Fibroblast of peridontal ligament (primary cell): ENCODE measurements at regions not wholly inside any gene's neighbourhood (a gene's known extent, or its start where the extent isn't known, plus 50 kb on each side); places are given as distances from the start of the nearest gene placed in this dataset.

Source experiments
- DNase-seq: peaks from one replicate; pipeline ENCODE4 v3.0.0-alpha.2; 2010; ENCODE audit errors: extremely low read depth

DNA sequence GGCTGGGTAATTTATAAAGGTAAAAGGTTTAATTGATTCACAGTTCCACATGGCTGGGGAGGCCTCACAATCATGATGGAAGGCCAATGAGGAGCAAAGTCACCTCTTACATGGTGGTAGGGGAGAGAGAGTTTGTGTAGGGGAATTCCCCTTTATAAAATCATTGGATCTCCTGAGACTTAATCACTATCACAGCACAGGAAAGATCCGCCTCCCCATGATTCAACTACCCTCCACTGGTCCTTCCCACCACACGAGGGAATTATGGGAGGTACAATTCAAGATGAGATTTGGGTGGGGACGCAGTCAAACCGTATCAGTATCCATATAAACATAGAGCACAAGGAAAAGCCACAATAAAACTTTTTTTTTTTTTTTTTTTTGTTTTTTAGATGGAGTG is 172.6 kb upstream of the PIEZO2 start:
- DNase-seq, result no peak

DNA sequence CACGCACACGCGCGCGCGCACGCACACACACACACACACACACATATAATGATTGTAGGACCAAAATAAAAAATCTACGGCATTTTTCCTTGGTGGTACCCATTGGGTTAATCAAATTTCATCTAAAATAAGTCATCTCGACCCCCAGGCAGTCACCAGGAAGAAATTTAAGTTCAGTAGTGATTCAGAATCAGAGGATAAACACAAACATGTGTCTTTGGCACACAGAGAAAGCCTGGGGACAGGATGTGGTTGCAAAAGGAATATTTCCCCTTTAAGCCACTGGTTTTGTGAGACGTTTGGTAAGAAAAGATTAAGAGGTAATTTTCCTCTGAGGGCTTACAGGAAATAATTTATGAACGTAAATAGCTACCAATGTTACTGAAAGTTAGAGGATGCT is 171.6 kb upstream of the PIEZO2 start:
- peak; percentile 75 for DNase-seq

DNA sequence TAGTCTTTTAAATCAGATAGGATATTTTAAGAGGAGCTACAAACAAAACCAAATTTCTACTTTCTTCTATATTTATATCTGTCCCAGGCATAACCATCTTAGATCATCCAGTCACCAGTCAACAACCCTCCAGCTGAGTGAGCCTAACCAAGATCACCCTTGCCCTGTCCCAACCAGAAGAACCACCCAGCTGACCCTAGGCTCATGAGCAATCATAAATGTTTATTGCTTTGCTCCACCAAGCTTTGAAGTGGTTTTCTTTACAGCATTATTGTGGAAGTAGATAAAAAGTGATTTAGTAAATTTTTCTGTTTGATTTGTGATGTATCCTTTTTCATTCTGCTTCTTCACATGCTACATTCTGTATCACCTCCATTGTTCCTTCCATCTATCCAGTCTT is 167.2 kb upstream of the PIEZO2 start:
- no peak for DNase-seq

DNA sequence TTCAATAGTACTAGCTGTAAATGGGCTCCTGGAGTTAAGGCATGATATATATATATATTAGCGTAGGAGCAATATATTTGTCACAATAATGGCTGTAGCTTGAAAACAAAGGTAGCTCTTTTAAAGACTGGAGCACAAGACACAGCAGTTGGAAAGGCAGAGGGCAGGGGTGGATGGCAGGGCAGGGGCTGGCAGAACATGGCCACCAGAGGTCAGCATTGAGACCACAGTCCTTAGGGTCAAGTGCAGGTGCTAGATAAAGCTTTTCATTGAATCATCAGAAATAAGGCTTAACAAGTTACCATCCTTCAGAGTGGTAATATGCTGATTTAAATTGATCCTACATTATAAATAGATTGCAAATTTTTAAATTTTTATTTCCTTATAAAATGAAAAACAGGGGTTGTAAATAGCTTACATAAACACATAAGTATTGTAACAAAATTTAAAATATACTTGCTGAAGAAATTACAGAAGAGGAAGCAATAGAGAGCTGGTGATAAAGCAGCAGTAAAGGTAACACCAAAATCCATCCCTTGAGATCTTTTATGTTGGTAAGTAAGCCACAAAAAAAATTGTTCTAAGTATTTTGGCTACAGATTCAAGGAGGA is 161.2 kb upstream of the PIEZO2 start:
- peak; percentile 60 for DNase-seq

DNA sequence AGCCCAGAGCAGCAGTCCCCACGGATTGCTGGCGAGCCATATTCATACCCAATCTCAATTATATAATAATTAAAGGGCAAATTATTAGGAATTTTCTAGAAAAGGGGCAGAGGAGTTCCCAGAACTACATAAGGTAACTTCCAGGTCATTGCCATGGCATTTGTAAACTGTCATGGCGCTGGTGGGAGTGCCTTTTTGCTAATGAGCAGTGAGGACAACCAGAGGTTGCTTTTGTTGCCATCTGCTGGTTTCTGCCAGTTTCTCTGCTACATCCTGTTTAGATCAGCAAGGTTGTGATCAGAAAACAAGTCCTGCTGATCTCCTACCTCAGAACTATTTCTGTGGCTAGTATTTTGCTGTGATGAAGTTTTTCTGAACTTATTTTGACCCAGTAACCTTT is 159.8 kb upstream of the PIEZO2 start:
- DNase-seq, result peak; percentile 37

DNA sequence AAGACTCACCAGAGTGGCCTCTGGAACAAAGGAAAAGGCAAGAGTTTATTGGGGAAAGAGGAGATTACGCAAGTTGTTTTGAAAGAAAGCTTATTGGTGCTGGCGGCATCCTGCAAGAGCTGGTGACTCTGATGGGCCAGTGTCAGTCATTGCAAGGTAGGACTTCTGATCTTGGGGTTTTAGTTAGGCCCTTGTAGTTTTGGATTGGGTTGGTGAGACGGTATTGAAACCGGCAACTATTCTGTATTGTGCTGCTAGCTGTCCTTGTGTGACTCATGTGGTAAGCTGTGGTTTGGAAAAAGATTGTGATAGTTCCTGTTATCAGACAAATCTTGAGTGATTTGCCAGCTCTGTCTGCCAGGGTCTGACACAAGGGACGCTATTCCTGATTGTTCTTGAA is 159.1 kb upstream of the PIEZO2 start:
- peak; percentile 41 for DNase-seq

DNA sequence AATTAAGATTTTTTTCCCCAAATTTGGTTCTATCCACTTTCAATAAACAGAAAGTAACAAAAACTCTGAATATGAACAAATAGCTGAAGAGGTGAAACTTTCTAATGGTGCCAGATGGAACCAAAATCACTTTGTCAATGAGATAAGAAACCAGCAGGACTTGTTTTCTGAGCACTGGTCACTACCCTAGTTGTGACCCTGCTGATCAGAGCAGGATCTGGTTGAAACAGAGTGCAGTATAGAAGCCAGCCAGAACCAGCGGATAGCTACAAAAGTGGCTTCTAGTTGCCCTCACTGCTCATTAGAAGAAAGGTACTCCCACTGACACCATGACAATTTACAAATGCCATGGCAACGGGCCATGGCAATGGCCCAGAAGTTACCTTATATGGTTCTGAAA is 158.3 kb upstream of the PIEZO2 start:
- DNase-seq, result no peak

DNA sequence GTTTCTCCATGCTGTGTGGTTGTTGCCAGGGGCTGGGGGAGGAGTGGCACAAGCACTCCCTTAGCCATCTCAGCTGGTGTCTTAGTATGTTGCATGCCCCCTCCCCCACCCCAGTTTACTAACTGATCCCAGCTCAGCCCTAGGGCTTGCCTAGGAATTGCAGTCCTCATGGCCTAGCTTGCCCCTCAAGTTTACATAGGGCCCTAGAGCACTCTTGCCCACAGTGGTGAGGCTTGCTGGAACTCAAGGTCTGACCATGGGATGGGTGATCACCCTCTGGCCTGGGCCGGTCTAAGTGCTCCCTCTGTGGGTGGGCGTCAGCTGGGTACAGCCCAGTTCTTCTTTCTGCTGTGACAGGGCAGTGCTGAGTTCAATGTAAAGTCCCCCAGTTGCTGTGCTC is 156.1 kb upstream of the PIEZO2 start:
- no peak for DNase-seq

DNA sequence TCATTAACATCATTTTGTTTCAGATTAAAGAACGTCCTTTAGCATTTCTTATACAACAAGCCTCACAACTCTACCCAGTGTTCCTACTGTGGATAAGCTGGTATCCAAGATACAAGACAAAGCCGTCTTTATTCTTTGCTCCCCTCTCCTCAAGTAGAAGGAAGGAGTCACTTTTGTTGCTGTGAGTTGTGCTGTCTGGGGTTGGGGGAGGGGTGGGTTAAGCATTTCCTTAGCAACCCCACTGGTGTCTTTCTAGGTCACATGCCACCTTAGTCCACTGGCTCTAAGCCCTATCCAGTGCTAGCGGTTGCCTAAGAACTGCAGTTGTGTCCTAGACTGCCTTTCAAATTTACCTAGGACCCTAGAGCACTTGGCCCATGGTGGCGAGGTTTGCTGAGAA is 155.6 kb upstream of the PIEZO2 start:
- no peak for DNase-seq

DNA sequence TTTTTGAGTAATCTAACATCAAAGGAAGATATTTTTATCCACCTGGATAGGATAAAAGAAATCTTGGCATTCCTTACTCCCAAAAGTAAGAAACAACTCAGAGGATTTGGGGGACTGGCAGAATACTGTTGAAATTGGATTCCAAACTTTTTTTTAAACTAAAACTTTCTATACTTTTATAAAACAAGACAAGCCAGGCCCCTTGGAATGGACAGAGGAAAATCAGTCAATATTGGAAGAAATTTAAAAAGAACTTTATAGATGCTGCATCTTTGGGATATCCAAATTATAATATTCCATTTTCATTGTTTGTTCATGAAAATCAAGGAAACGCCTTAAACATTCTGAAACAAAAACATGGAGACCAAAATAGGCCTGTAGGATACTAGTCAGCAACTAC is 147.6 kb upstream of the PIEZO2 start:
- no peak for DNase-seq

DNA sequence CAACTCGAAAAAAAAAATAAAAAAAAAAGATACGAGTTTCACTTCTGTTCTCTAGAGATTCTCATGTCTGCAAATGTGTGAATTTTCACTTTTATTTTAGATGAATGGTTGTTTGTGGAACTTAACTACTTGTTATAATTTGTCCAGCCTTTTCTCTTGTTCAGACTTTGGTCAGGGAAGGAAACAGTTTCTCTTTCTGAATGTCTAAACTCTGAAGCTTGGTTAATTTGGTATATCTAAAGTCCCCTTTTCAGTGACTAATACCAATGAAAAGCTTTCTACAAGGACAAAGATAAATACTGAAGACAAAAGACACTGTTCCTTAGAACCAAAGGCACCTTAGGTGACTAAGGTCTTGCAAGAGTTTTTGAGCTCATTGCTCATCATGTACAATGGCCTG is 144.4 kb upstream of the PIEZO2 start:
- no peak for DNase-seq

DNA sequence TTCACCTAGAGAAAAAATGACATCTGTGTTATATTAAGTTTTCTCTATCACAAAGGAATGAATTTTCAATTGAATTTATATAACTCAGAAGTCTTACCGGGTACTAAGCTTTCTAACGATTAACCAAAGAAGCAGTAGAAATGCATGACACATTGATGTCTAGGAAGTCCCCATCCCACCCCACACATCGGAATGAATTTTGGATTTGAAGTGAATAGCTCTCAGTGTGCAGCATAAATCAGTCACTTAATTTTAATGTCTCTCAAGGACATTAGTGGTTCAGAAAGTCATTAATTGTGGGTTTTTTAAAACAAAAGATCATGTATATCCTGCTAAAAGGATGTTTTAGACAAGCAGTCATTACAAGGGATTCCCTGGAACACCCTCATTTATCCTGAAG is 141.4 kb upstream of the PIEZO2 start:
- DNase-seq, result no peak

DNA sequence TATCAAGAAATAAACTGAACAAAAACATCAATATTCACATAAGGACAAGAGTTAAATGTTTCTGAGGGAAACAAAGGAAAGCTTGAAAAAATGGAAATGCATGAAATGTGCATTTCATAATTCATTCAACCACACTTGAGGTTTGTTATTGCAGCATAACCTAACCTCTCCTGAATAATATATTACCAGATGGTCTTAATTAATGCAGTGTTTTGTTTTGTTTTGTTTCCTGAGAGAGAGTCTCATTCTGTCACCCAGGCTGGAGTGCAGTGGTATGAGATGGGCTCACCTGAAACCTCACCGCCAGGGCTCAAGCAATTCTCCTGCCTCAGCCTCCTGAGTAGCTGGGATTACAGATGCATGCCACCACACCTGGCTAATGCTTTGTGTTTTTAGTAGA is 139.9 kb upstream of the PIEZO2 start:
- DNase-seq, result no peak

DNA sequence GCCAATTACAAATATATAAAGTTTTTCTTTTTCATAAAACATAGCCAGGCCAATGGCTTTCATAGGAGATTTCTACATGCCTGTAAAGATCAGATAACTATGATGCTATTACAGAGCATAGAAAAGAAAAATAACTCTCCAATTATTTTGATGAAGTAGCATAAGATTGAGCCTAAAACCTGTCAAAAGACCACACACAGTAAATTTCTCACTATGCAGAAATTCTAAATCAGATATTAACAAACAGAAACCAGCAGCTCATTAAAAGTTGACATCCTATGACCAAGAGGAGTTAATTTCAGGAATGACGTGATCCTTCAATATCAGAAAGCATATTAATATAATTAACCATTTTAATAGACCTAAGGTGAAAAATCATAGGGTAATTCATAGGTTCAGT is 139.0 kb upstream of the PIEZO2 start:
- no peak for DNase-seq

DNA sequence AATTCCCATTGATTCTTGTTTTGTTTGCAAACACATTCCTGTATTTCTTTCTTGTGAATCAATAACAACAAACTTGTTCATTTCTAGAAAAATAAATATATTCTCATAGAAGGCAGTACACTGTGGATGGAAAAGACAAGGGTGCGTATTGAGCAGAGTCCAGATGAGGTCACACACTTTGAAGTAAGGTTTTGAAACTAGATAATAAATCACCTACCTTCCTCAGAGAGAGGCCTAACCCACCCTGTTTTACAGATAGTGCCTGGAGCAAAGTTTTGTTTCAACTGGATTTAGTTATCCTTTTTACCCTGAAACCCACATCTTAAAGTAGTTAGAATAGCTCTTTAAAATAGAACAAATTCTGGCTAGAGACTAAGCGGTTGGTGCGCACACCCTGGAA is 137.1 kb upstream of the PIEZO2 start:
- no peak for DNase-seq

DNA sequence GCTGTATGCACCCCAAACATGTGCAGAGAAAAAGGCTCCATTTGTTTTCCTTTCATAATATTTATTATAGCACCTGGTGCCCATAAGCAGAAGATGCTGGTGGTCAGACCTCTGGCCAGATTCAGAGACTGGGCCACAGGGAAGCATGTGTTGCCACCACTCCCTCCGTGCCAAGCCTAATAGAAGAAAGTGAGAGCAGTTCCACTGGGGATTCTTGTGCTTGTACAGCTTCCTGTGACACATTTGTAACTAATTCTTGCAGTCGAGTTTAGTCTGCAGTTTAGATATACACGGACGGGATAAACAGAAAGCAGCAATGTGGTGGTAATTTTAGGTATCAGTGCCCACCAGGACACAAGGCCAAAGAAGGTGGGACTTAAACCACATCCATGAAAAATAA is 135.4 kb upstream of the PIEZO2 start:
- DNase-seq, result no peak

DNA sequence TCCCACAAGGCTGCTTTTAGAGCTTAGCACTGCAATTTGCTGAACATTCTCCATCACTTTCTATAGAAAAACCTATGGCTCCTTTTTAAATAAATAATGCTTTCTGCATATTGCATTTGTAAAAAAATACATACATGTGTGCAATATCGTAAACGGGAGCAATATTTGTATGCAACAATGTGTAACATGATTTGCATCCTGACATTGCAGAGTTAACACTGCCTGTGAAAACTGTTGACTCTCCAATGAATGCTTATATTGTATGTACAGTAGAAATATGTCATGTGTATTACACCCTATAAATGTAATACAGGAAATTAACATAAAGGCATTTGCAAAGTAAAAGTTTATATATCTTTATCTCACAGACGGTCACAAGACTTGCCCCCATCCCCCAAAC is 135.0 kb upstream of the PIEZO2 start:
- no peak for DNase-seq

DNA sequence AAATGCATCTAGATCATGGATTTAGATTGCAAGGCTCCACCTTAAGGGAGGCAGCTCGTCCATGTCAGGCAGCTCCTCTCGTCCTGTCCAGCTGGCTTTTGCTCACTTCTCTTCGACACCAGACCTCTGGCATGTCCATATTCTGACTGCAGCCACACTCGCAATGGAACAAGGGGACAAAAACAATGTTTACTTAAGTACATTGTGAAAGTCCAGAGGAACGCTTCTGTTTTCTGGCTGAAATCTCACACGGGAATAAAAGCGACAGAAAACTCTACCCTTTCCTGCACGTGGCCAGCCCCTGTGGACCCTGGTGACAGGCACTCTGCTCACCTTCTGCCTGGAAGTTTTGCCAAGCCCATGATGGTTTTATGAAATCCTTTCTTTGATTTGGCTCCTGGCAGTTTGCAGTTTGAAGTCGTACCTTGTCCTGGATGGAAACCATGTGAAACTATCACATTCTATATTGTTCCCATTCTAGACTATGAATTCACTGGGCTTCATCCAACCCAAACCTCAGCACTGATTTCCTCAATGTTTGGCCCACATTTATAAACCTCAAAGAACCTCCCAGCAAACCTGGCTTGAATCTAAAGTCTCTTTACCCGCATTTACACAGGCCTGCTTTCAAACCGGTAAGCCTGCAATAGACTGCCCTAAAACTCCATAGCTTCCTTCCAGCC is 134.3 kb upstream of the PIEZO2 start:
- no peak for DNase-seq

DNA sequence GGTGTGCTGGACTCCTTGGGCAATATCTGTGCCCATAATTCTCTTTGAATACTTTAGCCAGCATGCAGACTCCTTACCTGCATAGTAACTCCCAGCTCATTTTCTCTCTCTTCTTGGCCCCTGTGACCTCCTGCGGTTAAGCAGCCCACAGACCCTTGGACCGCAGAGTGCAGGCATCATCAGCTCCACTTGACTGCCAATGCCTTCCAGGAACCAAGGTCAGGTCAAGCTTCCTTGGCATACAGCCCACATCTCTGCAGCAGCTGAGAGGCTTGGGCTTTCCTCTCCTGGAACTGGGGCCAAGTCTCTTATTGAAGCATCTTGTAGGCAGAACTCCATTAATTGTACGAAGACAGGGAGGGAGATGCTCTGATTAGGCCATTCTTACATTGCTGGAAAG is 130.1 kb upstream of the PIEZO2 start:
- no peak for DNase-seq

DNA sequence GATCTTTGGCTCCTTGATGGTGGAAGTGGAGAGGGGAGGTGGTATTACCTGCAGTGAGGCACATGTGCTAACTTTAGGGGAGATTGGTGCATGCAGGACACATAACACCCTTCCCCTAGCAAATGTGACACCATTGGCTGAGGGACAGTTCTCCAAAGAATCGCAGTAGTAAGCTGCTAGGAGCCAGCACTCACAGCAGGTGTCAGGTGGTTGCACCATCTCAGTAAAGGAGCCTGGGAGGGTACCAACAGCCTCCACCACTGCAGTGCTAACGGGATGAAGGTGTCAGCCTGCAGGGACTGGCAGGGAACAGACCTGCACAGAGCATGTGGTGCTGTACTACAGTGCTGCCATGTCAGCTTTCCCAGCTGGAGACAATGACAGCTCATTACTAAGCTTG is 127.3 kb upstream of the PIEZO2 start:
- no peak for DNase-seq

DNA sequence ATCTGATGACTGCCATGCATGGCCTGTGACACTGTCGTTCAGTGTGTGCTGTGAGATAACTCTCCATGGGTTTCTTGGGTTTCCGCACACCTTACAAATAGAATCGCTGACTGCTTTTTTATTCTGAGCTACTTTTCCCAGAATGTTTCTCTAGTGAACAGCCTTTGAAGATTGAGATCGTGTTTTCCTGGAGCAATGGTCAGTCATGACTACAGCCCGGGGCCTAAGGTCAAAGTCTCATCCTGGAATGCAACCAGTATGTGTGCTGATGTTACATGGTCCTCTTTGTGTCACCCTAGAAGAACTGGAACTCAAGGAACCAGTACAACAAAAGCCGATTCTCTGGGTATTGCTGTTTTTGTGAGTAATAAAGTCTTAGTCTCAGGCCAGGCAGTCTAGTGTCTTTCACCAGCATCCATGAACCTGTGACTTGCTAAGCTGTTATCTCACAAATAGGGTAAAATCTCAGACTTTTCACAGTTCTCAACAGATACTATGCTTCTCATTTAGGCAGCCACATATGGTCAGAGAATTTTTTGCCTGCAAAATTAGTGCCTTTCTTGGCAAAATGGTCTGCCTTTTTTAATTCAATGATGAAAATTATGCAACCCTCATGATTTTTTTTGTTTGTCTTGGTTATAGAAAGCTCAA is 124.9 kb upstream of the PIEZO2 start:
- no peak for DNase-seq

DNA sequence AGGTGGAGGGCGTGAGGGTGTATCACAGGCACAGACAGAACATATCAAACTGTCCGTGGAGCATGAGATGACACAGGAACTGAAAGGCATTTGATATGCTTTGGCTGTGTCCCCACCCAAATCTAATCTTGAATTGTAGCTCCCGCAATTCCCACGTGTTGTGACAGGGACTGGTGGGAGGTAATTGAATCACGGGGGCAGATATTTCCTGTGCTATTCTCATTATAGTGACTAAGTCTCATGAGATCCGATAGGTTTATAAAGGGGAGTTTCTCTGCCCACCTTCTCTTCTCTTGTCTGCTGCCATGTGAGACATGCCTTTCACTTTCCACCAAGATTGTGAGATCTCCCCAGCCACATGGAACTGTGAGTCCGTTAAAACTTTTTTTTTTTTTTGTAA is 123.1 kb upstream of the PIEZO2 start:
- DNase-seq, result no peak

DNA sequence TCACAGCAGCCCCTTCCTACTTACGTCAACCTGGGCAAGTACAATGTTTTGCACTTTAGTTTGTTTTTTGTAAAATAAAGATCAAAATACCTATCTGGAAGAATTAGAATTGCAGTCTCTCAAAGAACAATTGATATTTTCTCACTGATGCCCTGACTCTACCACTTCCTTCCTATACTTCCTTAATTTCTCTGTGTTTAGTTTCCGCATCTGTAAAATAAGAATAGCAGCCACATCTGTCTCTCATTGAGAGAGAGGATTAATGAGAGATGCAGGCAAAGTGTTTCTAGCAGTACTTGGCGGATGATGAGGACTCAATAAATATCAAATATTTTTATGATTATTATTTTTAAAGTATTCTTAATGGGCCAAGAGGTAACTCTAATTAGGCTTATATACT is 122.6 kb upstream of the PIEZO2 start:
- DNase-seq, result no peak

DNA sequence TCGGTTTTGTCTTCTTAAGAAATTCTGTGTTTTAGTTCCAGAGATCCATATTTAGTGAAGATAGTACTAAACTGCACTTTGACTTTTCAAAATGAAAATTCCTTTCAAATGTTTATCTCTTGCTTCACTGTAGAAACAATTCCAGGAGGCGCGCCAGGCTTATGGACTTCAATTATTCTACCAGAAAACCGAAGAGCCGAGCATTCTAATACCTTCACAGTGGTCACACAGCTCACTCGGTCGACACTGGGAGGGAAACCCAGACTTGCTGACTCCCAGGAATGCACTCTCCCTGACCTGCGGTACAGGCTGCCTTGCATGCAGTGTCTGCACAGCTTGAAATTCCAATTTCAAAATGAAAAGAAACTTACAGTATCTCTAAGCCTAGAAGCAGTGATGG is 119.9 kb upstream of the PIEZO2 start:
- DNase-seq, result peak; percentile 67
